ENCODE measurements at regions not wholly inside any gene's neighbourhood (a gene's known extent, or its start where the extent isn't known, plus 50 kb on each side); places are given as distances from the start of the nearest gene placed in this dataset.

GRCh38 chr12:75589801-75590200, 78.4 kb upstream of the KRR1 start:
- no peak for DNase-seq (ENCODE audit: insufficient read length)
- FAIRE-seq, result no peak
- TF ChIP-seq POLR2A (IDR thresholded peaks at IDR 0.05; ENCODE audit: low read depth, low read length) (no peak), TAF1 (IDR thresholded peaks at IDR 0.05; ENCODE audit: borderline replicate concordance, low read depth, low read length) (no peak), POLR2AphosphoS5 (IDR thresholded peaks at IDR 0.05; ENCODE audit: low read depth, low read length) (no peak)

- no peak for FAIRE-seq
- no peak for DNase-seq (ENCODE audit: insufficient read length)
- no peak for TF ChIP-seq TAF1 (IDR thresholded peaks at IDR 0.05; ENCODE audit: borderline replicate concordance, low read depth, low read length)
- TF ChIP-seq POLR2AphosphoS5 (IDR thresholded peaks at IDR 0.05; ENCODE audit: low read depth, low read length), result no peak
- no peak for TF ChIP-seq POLR2A (IDR thresholded peaks at IDR 0.05; ENCODE audit: low read depth, low read length)
Observed at GRCh38 chr12:75587340-75588106, 76.1 kb upstream of the KRR1 start.

- no peak for DNase-seq (ENCODE audit: insufficient read length)
- no peak for FAIRE-seq
- TF ChIP-seq TAF1 (IDR thresholded peaks at IDR 0.05; ENCODE audit: borderline replicate concordance, low read depth, low read length) (no peak), POLR2AphosphoS5 (IDR thresholded peaks at IDR 0.05; ENCODE audit: low read depth, low read length) (no peak), POLR2A (IDR thresholded peaks at IDR 0.05; ENCODE audit: low read depth, low read length) (no peak)
Observed at GRCh38 chr12:75585330-75585729, 73.9 kb upstream of the KRR1 start.

- DNase-seq (ENCODE audit: insufficient read length) (no peak), FAIRE-seq (no peak)
- TF ChIP-seq POLR2A (IDR thresholded peaks at IDR 0.05; ENCODE audit: low read depth, low read length) (no peak), TAF1 (IDR thresholded peaks at IDR 0.05; ENCODE audit: borderline replicate concordance, low read depth, low read length) (no peak), POLR2AphosphoS5 (IDR thresholded peaks at IDR 0.05; ENCODE audit: low read depth, low read length) (no peak)
Observed at GRCh38 chr12:75583355-75583754, 71.9 kb upstream of the KRR1 start.

- FAIRE-seq (no peak), DNase-seq (ENCODE audit: insufficient read length) (no peak)
- TF ChIP-seq POLR2A (IDR thresholded peaks at IDR 0.05; ENCODE audit: low read depth, low read length) (no peak), POLR2AphosphoS5 (IDR thresholded peaks at IDR 0.05; ENCODE audit: low read depth, low read length) (no peak), TAF1 (IDR thresholded peaks at IDR 0.05; ENCODE audit: borderline replicate concordance, low read depth, low read length) (no peak)
Observed at GRCh38 chr12:75581515-75581914, 70.1 kb upstream of the KRR1 start.

GRCh38 chr12:75579552-75579951, 68.1 kb upstream of the KRR1 start:
- FAIRE-seq (no peak), DNase-seq (ENCODE audit: insufficient read length) (no peak)
- no peak for TF ChIP-seq TAF1 (IDR thresholded peaks at IDR 0.05; ENCODE audit: borderline replicate concordance, low read depth, low read length)
- TF ChIP-seq POLR2AphosphoS5 (IDR thresholded peaks at IDR 0.05; ENCODE audit: low read depth, low read length), result no peak
- TF ChIP-seq POLR2A (IDR thresholded peaks at IDR 0.05; ENCODE audit: low read depth, low read length), result no peak

- DNase-seq (ENCODE audit: insufficient read length) (no peak), FAIRE-seq (no peak)
- TF ChIP-seq TAF1 (IDR thresholded peaks at IDR 0.05; ENCODE audit: borderline replicate concordance, low read depth, low read length) (no peak), POLR2AphosphoS5 (IDR thresholded peaks at IDR 0.05; ENCODE audit: low read depth, low read length) (no peak), POLR2A (IDR thresholded peaks at IDR 0.05; ENCODE audit: low read depth, low read length) (no peak)
Observed at GRCh38 chr12:75578546-75578945, 67.1 kb upstream of the KRR1 start.

- no peak for DNase-seq (ENCODE audit: insufficient read length)
- no peak for FAIRE-seq
- TF ChIP-seq POLR2AphosphoS5 (IDR thresholded peaks at IDR 0.05; ENCODE audit: low read depth, low read length) (no peak), POLR2A (IDR thresholded peaks at IDR 0.05; ENCODE audit: low read depth, low read length) (no peak)
Observed at GRCh38 chr12:75577812-75578211, 66.4 kb upstream of the KRR1 start.

- TF ChIP-seq TAF1 (IDR thresholded peaks at IDR 0.05; ENCODE audit: borderline replicate concordance, low read depth, low read length) (no peak), POLR2AphosphoS5 (IDR thresholded peaks at IDR 0.05; ENCODE audit: low read depth, low read length) (no peak), POLR2A (IDR thresholded peaks at IDR 0.05; ENCODE audit: low read depth, low read length) (no peak)
- DNase-seq (ENCODE audit: insufficient read length) (no peak), FAIRE-seq (no peak)
Observed at GRCh38 chr12:75571656-75572205, 60.3 kb upstream of the KRR1 start.

- TF ChIP-seq POLR2AphosphoS5 (IDR thresholded peaks at IDR 0.05; ENCODE audit: low read depth, low read length) (no peak), POLR2A (IDR thresholded peaks at IDR 0.05; ENCODE audit: low read depth, low read length) (no peak), TAF1 (IDR thresholded peaks at IDR 0.05; ENCODE audit: borderline replicate concordance, low read depth, low read length) (no peak)
- DNase-seq (ENCODE audit: insufficient read length) (no peak), FAIRE-seq (no peak)
Observed at GRCh38 chr12:75571204-75571603, 59.8 kb upstream of the KRR1 start.

GRCh38 chr12:75568801-75569200, 57.4 kb upstream of the KRR1 start:
- no peak for DNase-seq (ENCODE audit: insufficient read length)
- no peak for FAIRE-seq
- TF ChIP-seq POLR2A (IDR thresholded peaks at IDR 0.05; ENCODE audit: low read depth, low read length) (no peak), TAF1 (IDR thresholded peaks at IDR 0.05; ENCODE audit: borderline replicate concordance, low read depth, low read length) (no peak), POLR2AphosphoS5 (IDR thresholded peaks at IDR 0.05; ENCODE audit: low read depth, low read length) (no peak)

- DNase-seq (ENCODE audit: insufficient read length), result no peak
- TF ChIP-seq POLR2A (IDR thresholded peaks at IDR 0.05; ENCODE audit: low read depth, low read length) (no peak), POLR2AphosphoS5 (IDR thresholded peaks at IDR 0.05; ENCODE audit: low read depth, low read length) (no peak), TAF1 (IDR thresholded peaks at IDR 0.05; ENCODE audit: borderline replicate concordance, low read depth, low read length) (no peak)
- FAIRE-seq, result no peak
Observed at GRCh38 chr12:75568393-75568792, 57.0 kb upstream of the KRR1 start.

Data from GM12892 (cell line).